ENCODE measurements at regions not wholly inside any gene's neighbourhood (a gene's known extent, or its start where the extent isn't known, plus 50 kb on each side); places are given as distances from the start of the nearest gene placed in this dataset.

- H4K20me1 ChIP-seq (ENCODE audit: low read depth) = no peaks in the 10 kb centered on the region
- no peak overlapping the region for H3K9ac ChIP-seq
- H3F3A ChIP-seq (ENCODE audit: low read depth) = no peaks in the 10 kb centered on the region
- H3K4me3 Mint-ChIP-seq = no peak overlapping the region
- H3K27me3 ChIP-seq = no peaks in the 10 kb centered on the region
- H3K4me1 Mint-ChIP-seq = peaks cover 2% of the 10 kb centered on the region
- no peak overlapping the region for H3K4me3 ChIP-seq
- peak; percentile 13 for DNase-seq (ENCODE audit: low spot score)
- no peaks in the 10 kb centered on the region for H3K27me3 Mint-ChIP-seq (ENCODE audit: insufficient read depth, low read depth)
- no peaks in the 10 kb centered on the region for H3K9me3 ChIP-seq (ENCODE audit: low read depth)
- no peaks in the 10 kb centered on the region for H3K79me2 ChIP-seq (ENCODE audit: low read depth)
- H3K4me1 ChIP-seq = no peaks in the 10 kb centered on the region
- H3K27ac Mint-ChIP-seq = no peak overlapping the region
- no peaks in the 10 kb centered on the region for H3K9me3 Mint-ChIP-seq
- no peak for TF ChIP-seq CTCF (IDR thresholded peaks at IDR 0.05)
- peak overlapping the region; percentile 52 for H2AFZ ChIP-seq (replicated peaks)
- no peak overlapping the region for H3K4me2 ChIP-seq
- no peaks in the 10 kb centered on the region for H3K36me3 ChIP-seq
- H3K27ac ChIP-seq = no peak overlapping the region
- H3K36me3 Mint-ChIP-seq = no peaks in the 10 kb centered on the region
Measured at GRCh38 chr7:124428781-124429180, 336.8 kb downstream of the GPR37 start.

GRCh38 chr7:124426621-124427020 is 339.0 kb downstream of the GPR37 start:
- Mint-ChIP-seq H3K36me3 (no peaks in the 10 kb centered on the region), H3K27ac (no peak overlapping the region)
- TF ChIP-seq EZH2phosphoT487 (IDR thresholded peaks at IDR 0.05) (no peak), CTCF (IDR thresholded peaks at IDR 0.05) (no peak), EZH2 (IDR thresholded peaks at IDR 0.05) (no peak)

GRCh38 chr7:124423863-124424262 is 341.7 kb downstream of the GPR37 start:
- no peak for DNase-seq (ENCODE audit: low spot score)
- H3K4me3 ChIP-seq = no peak overlapping the region
- H3K27ac ChIP-seq = no peak overlapping the region
- no peaks in the 10 kb centered on the region for H3K27me3 Mint-ChIP-seq (ENCODE audit: insufficient read depth, low read depth)
- no peaks in the 10 kb centered on the region for H3K9me3 Mint-ChIP-seq
- H4K20me1 ChIP-seq (ENCODE audit: low read depth) = no peaks in the 10 kb centered on the region
- no peaks in the 10 kb centered on the region for H3K79me2 ChIP-seq (ENCODE audit: low read depth)
- H3K27ac Mint-ChIP-seq = no peak overlapping the region
- H3K9me3 ChIP-seq (ENCODE audit: low read depth) = no peaks in the 10 kb centered on the region
- TF ChIP-seq CTCF (IDR thresholded peaks at IDR 0.05) = no peak
- no peak for TF ChIP-seq EZH2phosphoT487 (IDR thresholded peaks at IDR 0.05)
- TF ChIP-seq EZH2 (IDR thresholded peaks at IDR 0.05) = no peak
- peaks cover under 1% of the 10 kb centered on the region for H3K4me1 Mint-ChIP-seq
- no peaks in the 10 kb centered on the region for H3F3A ChIP-seq (ENCODE audit: low read depth)
- H3K36me3 ChIP-seq = no peaks in the 10 kb centered on the region
- H2AFZ ChIP-seq (replicated peaks) = no peak overlapping the region
- H3K4me1 ChIP-seq = no peaks in the 10 kb centered on the region
- H3K4me2 ChIP-seq = no peak overlapping the region
- H3K36me3 Mint-ChIP-seq = no peaks in the 10 kb centered on the region
- H3K27me3 ChIP-seq = no peaks in the 10 kb centered on the region
- H3K4me3 Mint-ChIP-seq = no peak overlapping the region
- no peak overlapping the region for H3K9ac ChIP-seq

More at GRCh38 chr7:124426621-124427020, 339.0 kb downstream of the GPR37 start:
- Histone ChIP-seq H3K4me1 (no peaks in the 10 kb centered on the region), H3K36me3 (no peaks in the 10 kb centered on the region), H3K79me2 (ENCODE audit: low read depth) (no peaks in the 10 kb centered on the region), H3F3A (ENCODE audit: low read depth) (no peaks in the 10 kb centered on the region), H3K27me3 (no peaks in the 10 kb centered on the region), H3K4me3 (no peak overlapping the region), H3K9me3 (ENCODE audit: low read depth) (no peaks in the 10 kb centered on the region), H2AFZ (replicated peaks) (no peak overlapping the region), H3K27ac (no peak overlapping the region), H3K4me2 (no peak overlapping the region), H4K20me1 (ENCODE audit: low read depth) (no peaks in the 10 kb centered on the region), H3K9ac (no peak overlapping the region)
- Mint-ChIP-seq H3K4me3 (no peak overlapping the region), H3K9me3 (no peaks in the 10 kb centered on the region), H3K27me3 (ENCODE audit: insufficient read depth, low read depth) (no peaks in the 10 kb centered on the region), H3K4me1 (peaks cover 2% of the 10 kb centered on the region)
- no peak for DNase-seq (ENCODE audit: low spot score)

GRCh38 chr7:124422081-124422480 is 343.5 kb downstream of the GPR37 start:
- no peaks in the 10 kb centered on the region for H3K4me1 Mint-ChIP-seq
- no peak for TF ChIP-seq CTCF (IDR thresholded peaks at IDR 0.05)
- TF ChIP-seq EZH2phosphoT487 (IDR thresholded peaks at IDR 0.05) = no peak
- TF ChIP-seq EZH2 (IDR thresholded peaks at IDR 0.05) = no peak
- H3K36me3 Mint-ChIP-seq = no peaks in the 10 kb centered on the region
- H3K4me2 ChIP-seq = no peak overlapping the region
- no peaks in the 10 kb centered on the region for H3K36me3 ChIP-seq
- no peak overlapping the region for H3K4me3 Mint-ChIP-seq
- no peak overlapping the region for H2AFZ ChIP-seq (replicated peaks)
- DNase-seq (ENCODE audit: low spot score) = no peak
- H3K27ac Mint-ChIP-seq = no peak overlapping the region
- no peaks in the 10 kb centered on the region for H3K9me3 ChIP-seq (ENCODE audit: low read depth)
- no peaks in the 10 kb centered on the region for H3K4me1 ChIP-seq
- no peaks in the 10 kb centered on the region for H4K20me1 ChIP-seq (ENCODE audit: low read depth)
- H3K27ac ChIP-seq = no peak overlapping the region
- H3K9ac ChIP-seq = no peak overlapping the region
- no peak overlapping the region for H3K4me3 ChIP-seq
- no peaks in the 10 kb centered on the region for H3K27me3 ChIP-seq
- no peaks in the 10 kb centered on the region for H3K9me3 Mint-ChIP-seq
- no peaks in the 10 kb centered on the region for H3K79me2 ChIP-seq (ENCODE audit: low read depth)
- no peaks in the 10 kb centered on the region for H3F3A ChIP-seq (ENCODE audit: low read depth)
- H3K27me3 Mint-ChIP-seq (ENCODE audit: insufficient read depth, low read depth) = no peaks in the 10 kb centered on the region
